HFFc6 (cell line): ENCODE measurements at regions not wholly inside any gene's neighbourhood (a gene's known extent, or its start where the extent isn't known, plus 50 kb on each side); places are given as distances from the start of the nearest gene placed in this dataset.

Source experiments
- DNase-seq: peaks from one replicate; pipeline ENCODE4 v3.0.0-alpha.2; 2018
- H3K27ac Mint-ChIP-seq: 2 replicates; pipeline ENCODE4 v1.8.0; 2020; ENCODE audit warnings: mild to moderate bottlenecking, mixed read lengths
- H3K27me3 Mint-ChIP-seq: 2 replicates; pipeline ENCODE4 v1.8.0; 2021; ENCODE audit warnings: mild to moderate bottlenecking, moderate library complexity, mixed read lengths; ENCODE audit not compliant: insufficient read depth
- H3K36me3 Mint-ChIP-seq: 2 replicates; pipeline ENCODE4 v1.8.0; 2021; ENCODE audit warnings: low read depth, mixed read lengths
- H3K4me1 Mint-ChIP-seq: 2 replicates; pipeline ENCODE4 v1.8.0; 2020; ENCODE audit warnings: low read depth, mixed read lengths
- H3K4me3 Mint-ChIP-seq: 2 replicates; pipeline ENCODE4 v1.8.0; 2020; ENCODE audit warnings: mild to moderate bottlenecking, moderate library complexity, mixed read lengths
- H3K9me3 Mint-ChIP-seq: 2 replicates; pipeline ENCODE4 v1.8.0; 2020; ENCODE audit warnings: mild to moderate bottlenecking, mixed read lengths
- CTCF ChIP-seq: fragments of 200-600 bp; sonication (generic); IDR thresholded peaks from 2 replicates; pipeline ENCODE4 v1.5.0; 2021; ENCODE audit warnings: antibody characterized with exemption, mild to moderate bottlenecking

GRCh38 chr9:81122749-81123148, 566.6 kb downstream of the TLE1 start:
- H3K27me3 Mint-ChIP-seq, result peaks cover 5% of the 10 kb centered on the region
- H3K4me3 Mint-ChIP-seq, result no peak overlapping the region
- H3K36me3 Mint-ChIP-seq, result no peaks in the 10 kb centered on the region
- no peak for DNase-seq
- H3K9me3 Mint-ChIP-seq, result peaks cover 7% of the 10 kb centered on the region; the same call in 1 of the 2 replicates
- TF ChIP-seq CTCF, result no peak
- H3K4me1 Mint-ChIP-seq, result no peaks in the 10 kb centered on the region
- no peak overlapping the region for H3K27ac Mint-ChIP-seq

DNA sequence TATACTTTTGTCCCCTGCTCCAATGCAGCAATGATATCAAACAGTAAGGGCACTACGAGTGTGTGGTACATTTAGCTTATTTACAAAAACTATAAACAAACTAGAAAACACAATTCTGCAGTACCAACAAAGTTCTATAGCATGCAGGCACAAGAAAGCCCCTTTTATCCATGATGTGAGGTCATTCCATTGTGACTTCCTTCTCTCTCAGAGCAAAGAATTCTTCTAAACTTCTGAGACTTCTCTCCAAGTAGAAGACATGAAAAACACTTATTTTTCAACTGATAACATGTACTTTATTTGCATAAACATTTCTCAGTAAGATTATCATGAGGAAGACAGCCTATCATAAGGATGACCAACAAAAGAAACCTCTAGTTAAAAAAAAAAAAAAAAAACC, 569.8 kb downstream of the TLE1 start:
- Mint-ChIP-seq H3K27ac (no peak overlapping the region), H3K4me3 (no peak overlapping the region), H3K36me3 (no peaks in the 10 kb centered on the region), H3K27me3 (peaks cover 7% of the 10 kb centered on the region), H3K4me1 (no peaks in the 10 kb centered on the region), H3K9me3 (peaks cover 12% of the 10 kb centered on the region)
- no peak for DNase-seq
- TF ChIP-seq CTCF, result no peak

DNA sequence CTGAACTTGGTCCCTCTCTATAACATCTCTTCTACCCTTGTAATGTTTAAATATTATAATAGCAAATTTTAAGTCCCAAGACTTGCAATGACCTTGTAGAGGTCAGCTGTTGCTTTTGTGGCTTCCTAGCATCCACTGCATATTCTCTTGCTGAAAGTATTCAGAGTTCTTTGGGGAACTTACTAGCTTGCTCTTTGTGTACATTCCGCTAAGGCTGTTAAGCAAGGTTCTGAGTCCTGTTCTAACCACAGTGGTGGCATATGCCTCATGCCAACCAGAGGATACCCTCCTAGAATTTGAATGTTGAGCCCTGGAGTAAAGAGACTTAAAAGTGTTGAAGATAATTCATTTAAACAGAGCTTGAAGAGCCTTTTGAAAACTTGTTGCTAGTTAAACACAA, 570.9 kb downstream of the TLE1 start:
- no peaks in the 10 kb centered on the region for H3K4me1 Mint-ChIP-seq
- DNase-seq, result no peak
- H3K36me3 Mint-ChIP-seq, result no peaks in the 10 kb centered on the region
- no peak overlapping the region for H3K27ac Mint-ChIP-seq
- H3K9me3 Mint-ChIP-seq, result peaks cover 12% of the 10 kb centered on the region
- no peak for TF ChIP-seq CTCF
- H3K4me3 Mint-ChIP-seq, result no peak overlapping the region
- peaks cover 7% of the 10 kb centered on the region for H3K27me3 Mint-ChIP-seq

DNA sequence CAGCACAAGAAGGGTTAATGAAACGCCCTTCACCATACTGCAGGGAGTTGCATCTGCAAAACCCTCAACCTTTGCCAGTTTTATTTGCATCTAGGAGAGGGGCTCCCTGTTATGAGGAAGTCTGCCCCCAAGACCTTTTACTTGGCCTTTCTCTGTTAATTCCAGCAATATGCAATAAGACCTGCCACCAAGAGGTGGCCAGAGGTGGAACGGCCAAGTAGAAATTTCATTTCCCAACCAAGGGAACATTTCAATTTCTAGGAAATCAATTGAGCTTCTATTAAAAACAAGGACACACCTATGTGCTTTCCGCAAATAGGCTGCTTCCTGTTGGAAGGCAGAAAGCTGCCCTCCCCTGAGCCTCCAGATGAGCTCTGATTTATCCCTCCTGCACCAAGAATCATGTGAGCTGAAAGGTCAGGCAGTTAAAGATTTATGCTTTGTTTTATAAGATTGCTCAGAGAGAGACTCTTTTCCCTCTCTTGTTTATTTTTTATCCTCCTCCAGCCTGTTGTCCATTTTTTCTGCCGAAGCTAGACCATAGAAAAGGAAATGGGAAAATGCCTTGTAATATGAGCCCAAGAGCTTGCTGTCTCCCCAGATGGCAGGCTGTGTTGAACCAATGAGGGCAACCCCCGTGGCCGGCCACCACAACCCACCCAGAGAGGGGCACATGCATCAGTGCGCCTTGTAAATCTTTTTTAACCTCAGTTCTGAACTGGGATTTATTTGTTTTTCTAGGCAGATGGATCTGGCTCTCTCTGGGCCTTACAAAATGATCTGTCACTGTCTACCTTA, 572.8 kb downstream of the TLE1 start:
- no peak overlapping the region for H3K4me3 Mint-ChIP-seq
- no peak for TF ChIP-seq CTCF
- no peak for DNase-seq
- no peak overlapping the region for H3K27ac Mint-ChIP-seq
- no peaks in the 10 kb centered on the region for H3K4me1 Mint-ChIP-seq
- peaks cover 6% of the 10 kb centered on the region for H3K9me3 Mint-ChIP-seq
- H3K27me3 Mint-ChIP-seq, result peaks cover 7% of the 10 kb centered on the region
- H3K36me3 Mint-ChIP-seq, result no peaks in the 10 kb centered on the region

DNA sequence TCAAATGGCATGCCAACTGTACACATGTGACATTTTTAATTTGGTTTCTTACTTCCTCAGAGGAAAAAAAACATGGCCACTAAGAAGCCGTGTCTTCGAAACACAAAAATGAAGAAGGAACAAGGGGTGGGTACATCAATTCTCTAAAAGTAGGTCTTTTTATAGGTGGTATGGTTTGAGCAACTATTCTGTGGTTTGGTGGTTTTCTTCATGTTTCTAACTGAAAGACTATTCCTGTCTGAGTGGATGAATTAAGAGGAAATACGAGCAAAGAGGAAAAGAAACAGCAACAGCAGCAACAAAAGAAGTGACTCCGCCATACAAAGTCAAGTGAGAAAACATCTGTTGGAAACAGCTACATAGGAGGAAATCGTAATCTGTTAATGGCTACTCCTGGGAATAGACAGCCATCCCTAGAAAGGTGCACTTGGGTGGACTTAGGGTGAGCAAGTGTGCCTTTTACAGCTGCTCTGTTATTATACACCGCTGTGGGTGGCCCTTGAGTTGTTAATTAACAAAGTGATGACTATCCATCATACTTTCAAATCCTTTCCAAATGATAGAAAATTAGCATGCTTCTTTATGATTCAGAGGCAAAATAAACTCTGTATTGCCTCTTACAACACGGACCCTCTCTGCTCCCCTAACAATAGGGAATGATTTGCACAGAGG, 575.8 kb downstream of the TLE1 start:
- no peak overlapping the region for H3K27ac Mint-ChIP-seq
- DNase-seq, result no peak
- H3K4me1 Mint-ChIP-seq, result no peaks in the 10 kb centered on the region
- H3K9me3 Mint-ChIP-seq, result peaks cover 5% of the 10 kb centered on the region
- no peaks in the 10 kb centered on the region for H3K36me3 Mint-ChIP-seq
- 0 out of 2 replicates have a peak, but pooled peaks cover 2% of the 10 kb centered on the region for H3K27me3 Mint-ChIP-seq
- no peak overlapping the region for H3K4me3 Mint-ChIP-seq
- TF ChIP-seq CTCF, result no peak
